Amygdala (tissue), 56 donors: ENCODE measurements at regions not wholly inside any gene's neighbourhood (a gene's known extent, or its start where the extent isn't known, plus 50 kb on each side); places are given as distances from the start of the nearest gene placed in this dataset.
A peak's percentile ranks its signal among the peaks of the same experiment; 100 is the strongest.

ENCODE experiments used
- DNase-seq, 56 donors: peaks; one replicate each; lab custom pipeline; 2025; lab: John Stamatoyannopoulos, UW

- no peak for DNase-seq
Measured at GRCh38 chr5:174229514-174230370, 184.2 kb downstream of the NSG2 start.

- no peak for DNase-seq
Measured at GRCh38 chr5:174231956-174232487, 186.5 kb downstream of the NSG2 start.

- DNase-seq: no peak
Measured at GRCh38 chr5:174234388-174234787, 188.9 kb downstream of the NSG2 start.

GRCh38 chr5:174235221-174236011 is 189.9 kb downstream of the NSG2 start:
- no peak for DNase-seq

- DNase-seq: no peak
Measured at GRCh38 chr5:174236070-174236469, 190.6 kb downstream of the NSG2 start.

GRCh38 chr5:174239718-174240117 is 194.2 kb downstream of the NSG2 start:
- peak in 4 of 56 donors; percentile 7 to 37 (median 18) for DNase-seq

- no peak for DNase-seq
Measured at GRCh38 chr5:174242573-174242972, 197.1 kb downstream of the NSG2 start.

DNA sequence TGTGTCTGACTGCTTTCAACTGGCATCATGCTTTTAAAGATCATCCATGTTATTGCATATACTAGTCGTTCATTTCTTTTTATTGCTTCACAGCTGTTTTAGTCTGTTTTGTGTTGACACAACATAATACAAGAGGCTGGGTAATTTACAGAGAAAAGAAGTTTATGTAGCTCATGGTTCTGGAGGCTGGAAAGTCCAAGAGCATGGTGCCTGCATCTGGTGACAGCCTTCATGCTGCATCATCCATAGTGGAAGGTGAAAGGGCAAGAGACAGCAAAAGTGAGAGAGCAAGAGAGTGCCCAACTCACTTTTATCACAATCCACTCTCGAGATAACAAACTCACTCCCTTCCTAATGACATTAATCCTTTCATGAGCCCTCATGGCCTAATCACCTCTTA is 198.4 kb downstream of the NSG2 start:
- no peak for DNase-seq

- no peak for DNase-seq
Measured at GRCh38 chr5:174245516-174246075, 200.1 kb downstream of the NSG2 start.

- no peak for DNase-seq
Measured at GRCh38 chr5:174246743-174247142, 201.2 kb downstream of the NSG2 start.

DNA sequence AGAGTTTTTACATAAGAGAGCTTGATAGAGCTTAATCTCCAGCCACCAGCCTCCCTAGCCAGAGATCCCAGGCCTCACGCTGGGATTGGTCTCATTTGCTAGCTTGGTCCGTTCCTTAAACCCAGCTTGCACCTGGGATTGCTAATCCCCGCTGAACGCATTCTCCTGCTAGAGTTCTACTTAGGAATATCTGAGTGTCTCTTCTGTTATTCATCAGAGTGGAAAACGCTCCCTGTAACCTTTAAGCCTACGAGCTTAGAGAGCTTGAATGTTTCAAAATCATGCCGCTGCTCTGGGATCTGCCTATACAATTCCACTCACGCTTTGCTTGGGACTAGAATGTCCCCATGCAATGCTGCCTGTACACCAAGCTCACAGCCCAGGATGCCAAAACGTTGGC is 201.8 kb downstream of the NSG2 start:
- DNase-seq: no peak

GRCh38 chr5:174251305-174252000 is 205.9 kb downstream of the NSG2 start:
- DNase-seq: no peak

DNA sequence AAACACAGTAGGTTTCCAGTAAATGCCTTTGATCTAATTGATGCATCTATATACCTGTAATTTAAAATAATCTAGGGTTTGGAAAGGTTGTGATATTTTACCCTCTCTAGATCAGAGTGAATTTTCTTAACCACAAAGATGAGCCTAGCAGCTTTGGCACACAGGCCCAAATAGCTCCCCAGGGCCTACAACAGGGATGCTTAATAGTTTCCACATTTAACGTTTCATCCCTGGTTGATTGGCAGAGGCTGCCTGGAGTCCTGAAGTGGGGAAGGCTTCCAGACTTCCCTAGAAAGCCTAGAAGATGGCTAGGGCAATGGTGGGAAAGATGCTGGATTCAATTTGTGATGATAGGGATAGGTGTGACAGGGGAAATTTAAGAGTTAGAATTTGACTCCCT is 206.6 kb downstream of the NSG2 start:
- no peak for DNase-seq

- no peak for DNase-seq
Measured at GRCh38 chr5:174259696-174260420, 214.4 kb downstream of the NSG2 start.

DNA sequence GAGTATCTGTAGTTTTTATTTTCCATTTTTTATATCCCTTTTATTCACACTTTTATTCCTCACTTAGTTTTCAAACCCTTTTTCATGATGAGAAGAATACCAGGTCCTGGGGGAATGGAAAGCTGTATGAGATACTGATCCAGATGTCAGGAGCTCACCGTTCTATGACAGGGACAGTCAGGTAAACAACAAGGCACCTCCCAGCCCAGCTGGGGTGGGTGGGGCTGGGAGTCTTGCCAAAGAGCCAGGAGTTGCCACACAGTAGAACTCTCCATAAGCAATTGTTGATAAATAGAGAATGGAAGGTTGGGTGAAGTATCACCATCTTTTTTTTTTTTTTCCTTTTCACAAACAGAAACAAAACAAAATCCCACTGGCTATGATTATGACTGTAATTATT is 225.8 kb downstream of the NSG2 start:
- DNase-seq: no peak

GRCh38 chr5:174272671-174273070 is 227.2 kb downstream of the NSG2 start:
- no peak for DNase-seq

DNA sequence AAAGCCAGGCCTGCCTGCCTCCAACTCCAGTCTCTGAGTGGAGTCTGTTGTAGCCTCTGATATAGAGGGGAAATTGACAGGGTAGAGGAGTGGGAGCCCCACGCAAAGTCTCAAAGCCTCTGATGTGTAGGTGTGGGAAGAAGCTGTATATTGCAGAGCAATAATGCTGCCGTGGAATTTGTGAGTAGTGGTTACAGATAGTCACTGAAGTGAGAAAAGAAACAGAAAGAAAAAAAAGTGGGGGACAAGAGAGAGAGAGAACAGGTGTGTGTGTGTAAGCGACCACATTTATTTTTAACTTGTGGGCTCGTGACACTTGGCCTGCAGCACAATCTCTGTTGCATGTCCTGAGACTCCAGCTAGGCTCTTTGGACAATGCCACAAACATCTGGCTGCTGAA is 227.8 kb downstream of the NSG2 start:
- no peak for DNase-seq

GRCh38 chr5:174275959-174276358 is 230.5 kb downstream of the NSG2 start:
- no peak for DNase-seq

DNA sequence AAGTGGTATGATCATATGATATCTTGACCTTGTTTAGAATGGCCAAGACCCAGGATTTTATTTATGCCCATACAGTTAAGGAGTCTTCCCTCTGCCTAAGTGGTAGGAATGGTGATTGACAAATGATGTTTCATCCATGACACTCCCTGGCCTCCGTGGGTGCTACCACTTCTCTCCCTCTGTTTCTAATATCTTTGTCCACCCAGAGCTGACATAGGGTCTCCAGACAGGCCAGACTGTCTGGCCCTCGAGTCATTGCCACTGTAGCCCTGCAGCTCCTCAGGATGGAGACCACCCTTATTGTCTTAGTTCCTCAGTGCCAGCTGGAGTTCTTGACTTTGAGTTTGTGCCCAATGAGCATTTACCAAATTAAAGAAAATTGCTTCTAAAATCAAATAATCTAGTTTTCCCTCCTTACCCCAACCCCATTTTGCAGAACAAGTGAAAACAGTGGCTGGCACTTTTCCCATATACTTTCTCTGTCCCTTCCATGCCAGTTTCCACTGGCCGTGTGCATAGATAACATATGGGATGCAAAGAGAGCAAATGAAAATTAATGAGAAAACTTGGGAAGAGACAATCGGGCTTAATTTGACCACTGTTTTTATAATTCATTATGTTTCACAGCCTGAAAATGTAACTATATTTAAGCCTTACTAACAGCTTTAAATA is 235.7 kb downstream of the NSG2 start:
- DNase-seq: no peak
